ENCODE measurements at regions not wholly inside any gene's neighbourhood (a gene's known extent, or its start where the extent isn't known, plus 50 kb on each side); places are given as distances from the start of the nearest gene placed in this dataset.

GRCh38 chr16:64731891-64732290, 390.0 kb downstream of the CDH11 start:
- Histone ChIP-seq H3K36me3 (no peaks in the 10 kb centered on the region), H3K27me3 (no peaks in the 10 kb centered on the region), H3K4me3 (no peak overlapping the region), H3K27ac (no peak overlapping the region), H3K9ac (ENCODE audit: low read depth in 2 of 2, low read length in 2 of 2) (no peak overlapping the region), H3K4me1 (no peaks in the 10 kb centered on the region), H3K9me3 (no peaks in the 10 kb centered on the region)
- TF ChIP-seq, protein P1, sequence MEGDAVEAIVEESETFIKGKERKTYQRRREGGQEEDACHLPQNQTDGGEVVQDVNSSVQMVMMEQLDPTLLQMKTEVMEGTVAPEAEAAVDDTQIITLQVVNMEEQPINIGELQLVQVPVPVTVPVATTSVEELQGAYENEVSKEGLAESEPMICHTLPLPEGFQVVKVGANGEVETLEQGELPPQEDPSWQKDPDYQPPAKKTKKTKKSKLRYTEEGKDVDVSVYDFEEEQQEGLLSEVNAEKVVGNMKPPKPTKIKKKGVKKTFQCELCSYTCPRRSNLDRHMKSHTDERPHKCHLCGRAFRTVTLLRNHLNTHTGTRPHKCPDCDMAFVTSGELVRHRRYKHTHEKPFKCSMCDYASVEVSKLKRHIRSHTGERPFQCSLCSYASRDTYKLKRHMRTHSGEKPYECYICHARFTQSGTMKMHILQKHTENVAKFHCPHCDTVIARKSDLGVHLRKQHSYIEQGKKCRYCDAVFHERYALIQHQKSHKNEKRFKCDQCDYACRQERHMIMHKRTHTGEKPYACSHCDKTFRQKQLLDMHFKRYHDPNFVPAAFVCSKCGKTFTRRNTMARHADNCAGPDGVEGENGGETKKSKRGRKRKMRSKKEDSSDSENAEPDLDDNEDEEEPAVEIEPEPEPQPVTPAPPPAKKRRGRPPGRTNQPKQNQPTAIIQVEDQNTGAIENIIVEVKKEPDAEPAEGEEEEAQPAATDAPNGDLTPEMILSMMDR (IDR thresholded peaks at IDR 0.05): no peak
- intact Hi-C loops (cut with DNase I): no loop called here
- DNase-seq: no peak

- Histone ChIP-seq H3K9ac (ENCODE audit: low read depth in 2 of 2, low read length in 2 of 2) (no peak overlapping the region), H3K27ac (no peak overlapping the region), H3K27me3 (no peaks in the 10 kb centered on the region), H3K4me3 (no peak overlapping the region), H3K9me3 (no peaks in the 10 kb centered on the region), H3K36me3 (no peaks in the 10 kb centered on the region), H3K4me1 (no peaks in the 10 kb centered on the region)
- DNase-seq: no peak
- intact Hi-C loops (cut with DNase I): no loop called here
- TF ChIP-seq, protein P1 (IDR thresholded peaks at IDR 0.05): no peak
Measured at GRCh38 chr16:64730261-64730660, 391.6 kb downstream of the CDH11 start.

DNA sequence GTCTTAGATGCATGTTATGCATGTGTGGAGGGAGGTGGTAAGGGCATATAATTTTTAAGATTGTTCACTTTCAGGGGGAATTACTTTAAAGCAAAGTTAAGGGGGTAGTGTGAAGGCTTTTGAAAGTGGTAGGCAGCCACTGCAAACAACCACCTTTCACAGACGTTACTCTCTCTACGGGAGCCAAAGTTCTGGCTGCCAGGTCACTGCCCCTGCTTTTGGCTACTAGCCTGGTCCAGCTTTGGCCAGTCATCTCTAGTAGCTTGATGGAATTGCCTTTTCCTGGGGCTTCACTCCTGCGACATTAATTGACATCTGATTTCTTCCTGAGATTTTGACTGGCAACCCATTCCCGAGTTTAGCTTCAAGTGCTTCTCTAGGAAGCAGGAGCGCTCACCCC, 397.5 kb downstream of the CDH11 start:
- no peak for DNase-seq

GRCh38 chr16:64718486-64718885, 403.4 kb downstream of the CDH11 start:
- H3K4me3 ChIP-seq: no peak overlapping the region
- H3K4me1 ChIP-seq: no peaks in the 10 kb centered on the region
- DNase-seq: no peak
- no peak overlapping the region for H3K9ac ChIP-seq (ENCODE audit: low read depth in 2 of 2, low read length in 2 of 2)
- intact Hi-C loops (cut with DNase I): no loop called here
- H3K27ac ChIP-seq: no peak overlapping the region
- H3K9me3 ChIP-seq: no peaks in the 10 kb centered on the region
- no peaks in the 10 kb centered on the region for H3K27me3 ChIP-seq
- TF ChIP-seq, protein P1 (IDR thresholded peaks at IDR 0.05): no peak
- no peaks in the 10 kb centered on the region for H3K36me3 ChIP-seq

More for the DNA sequence above, 397.5 kb downstream of the CDH11 start:
- H3K4me1 ChIP-seq: no peaks in the 10 kb centered on the region
- H3K27me3 ChIP-seq: no peaks in the 10 kb centered on the region
- intact Hi-C loops (cut with DNase I): no loop called here
- H3K9ac ChIP-seq (ENCODE audit: low read depth in 2 of 2, low read length in 2 of 2): no peak overlapping the region
- H3K27ac ChIP-seq: no peak overlapping the region
- H3K36me3 ChIP-seq: no peaks in the 10 kb centered on the region
- no peaks in the 10 kb centered on the region for H3K9me3 ChIP-seq
- H3K4me3 ChIP-seq: no peak overlapping the region
- TF ChIP-seq, protein P1 (IDR thresholded peaks at IDR 0.05): no peak

DNA sequence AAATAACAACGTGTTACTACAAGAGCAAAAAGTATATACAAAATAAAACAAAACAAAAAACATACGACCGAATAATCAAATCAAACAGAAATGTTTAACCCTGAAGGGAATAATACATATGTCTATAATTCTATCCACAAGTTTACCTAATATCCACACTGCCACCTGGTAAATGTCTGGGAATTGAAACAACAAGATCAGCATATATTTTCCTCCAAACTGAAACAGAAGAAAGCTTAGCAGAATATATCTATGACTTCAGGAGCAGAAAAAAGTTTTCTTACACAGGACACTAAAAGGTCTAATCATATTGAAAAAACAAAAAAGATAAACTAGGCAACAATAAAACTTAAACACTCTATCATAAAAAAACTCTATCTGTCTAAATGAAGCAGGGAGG, 404.0 kb downstream of the CDH11 start:
- Histone ChIP-seq H3K4me1 (no peaks in the 10 kb centered on the region), H3K36me3 (no peaks in the 10 kb centered on the region), H3K9me3 (no peaks in the 10 kb centered on the region), H3K9ac (ENCODE audit: low read depth in 2 of 2, low read length in 2 of 2) (no peak overlapping the region), H3K27me3 (no peaks in the 10 kb centered on the region), H3K4me3 (no peak overlapping the region), H3K27ac (no peak overlapping the region)
- TF ChIP-seq, protein P1 (IDR thresholded peaks at IDR 0.05): no peak
- no peak for DNase-seq
- intact Hi-C loops (cut with DNase I): no loop called here

- no peaks in the 10 kb centered on the region for H3K36me3 ChIP-seq
- H3K4me1 ChIP-seq: no peaks in the 10 kb centered on the region
- H3K27ac ChIP-seq: no peak overlapping the region
- intact Hi-C loops (cut with DNase I): no loop called here
- H3K27me3 ChIP-seq: no peaks in the 10 kb centered on the region
- no peak for DNase-seq
- H3K9me3 ChIP-seq: no peaks in the 10 kb centered on the region
- no peak overlapping the region for H3K4me3 ChIP-seq
- TF ChIP-seq, protein P1 (IDR thresholded peaks at IDR 0.05): no peak
- H3K9ac ChIP-seq (ENCODE audit: low read depth in 2 of 2, low read length in 2 of 2): no peak overlapping the region
Measured at GRCh38 chr16:64715624-64716023, 406.2 kb downstream of the CDH11 start.

Measured in colonic mucosa (tissue), 4 donors.